Gastroesophageal sphincter (tissue), 3 donors: ENCODE measurements at regions not wholly inside any gene's neighbourhood (a gene's known extent, or its start where the extent isn't known, plus 50 kb on each side); places are given as distances from the start of the nearest gene placed in this dataset.

Experiments used
- EP300 ChIP-seq: sonication (generic); formaldehyde crosslinking; IDR thresholded peaks from one replicate; pipeline ENCODE4 v1.6.1; 2017; ENCODE audit warnings: antibody characterized with exemption, mild to moderate bottlenecking
- POLR2A ChIP-seq, 2 donors: fragments of 450-650 bp; IDR thresholded peaks; one replicate each; pipeline ENCODE4 v1.6.1; 2017; ENCODE audit warnings: antibody characterized with exemption in 2 of 2, mild to moderate bottlenecking in 2 of 2, moderate library complexity in 1 of 2
- POLR2AphosphoS5 ChIP-seq: sonication (generic); formaldehyde crosslinking; IDR thresholded peaks from one replicate; pipeline ENCODE4 v1.6.1; 2017; ENCODE audit warnings: antibody characterized with exemption
- TF ChIP-seq, protein P1 (sequence below), 4 experiments: fragments of 200-600 bp in 2 of 4; fragments of 450-650 bp in 2 of 4; sonication (generic) in 1 of 4; IDR thresholded peaks; one replicate each; pipeline ENCODE4 v1.5.1; 2017 to 2019; ENCODE audit warnings: antibody characterized with exemption in 4 of 4, mild to moderate bottlenecking in 2 of 4, moderate library complexity in 2 of 4

DNA sequence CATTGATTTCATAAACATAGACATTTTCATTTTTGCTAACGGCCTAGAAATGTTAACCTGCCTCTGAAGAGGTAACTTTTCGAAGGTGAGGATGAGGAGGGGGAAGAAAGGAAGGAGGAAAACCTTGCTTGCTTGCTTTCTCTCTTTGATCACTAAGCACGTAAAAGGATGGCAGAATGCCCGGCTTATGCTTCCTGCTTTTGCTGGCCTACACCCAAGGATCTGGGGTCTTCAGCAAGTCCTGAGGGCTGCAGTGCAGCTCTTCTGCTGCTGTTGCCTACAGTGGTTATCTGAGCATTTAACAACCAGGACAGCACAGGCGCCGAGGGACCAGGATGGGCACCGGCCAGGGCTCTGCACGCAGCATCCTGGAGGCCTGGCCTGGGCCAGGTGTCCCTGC lies 150.8 kb upstream of the TAB2 start:
- TF ChIP-seq, protein P1, sequence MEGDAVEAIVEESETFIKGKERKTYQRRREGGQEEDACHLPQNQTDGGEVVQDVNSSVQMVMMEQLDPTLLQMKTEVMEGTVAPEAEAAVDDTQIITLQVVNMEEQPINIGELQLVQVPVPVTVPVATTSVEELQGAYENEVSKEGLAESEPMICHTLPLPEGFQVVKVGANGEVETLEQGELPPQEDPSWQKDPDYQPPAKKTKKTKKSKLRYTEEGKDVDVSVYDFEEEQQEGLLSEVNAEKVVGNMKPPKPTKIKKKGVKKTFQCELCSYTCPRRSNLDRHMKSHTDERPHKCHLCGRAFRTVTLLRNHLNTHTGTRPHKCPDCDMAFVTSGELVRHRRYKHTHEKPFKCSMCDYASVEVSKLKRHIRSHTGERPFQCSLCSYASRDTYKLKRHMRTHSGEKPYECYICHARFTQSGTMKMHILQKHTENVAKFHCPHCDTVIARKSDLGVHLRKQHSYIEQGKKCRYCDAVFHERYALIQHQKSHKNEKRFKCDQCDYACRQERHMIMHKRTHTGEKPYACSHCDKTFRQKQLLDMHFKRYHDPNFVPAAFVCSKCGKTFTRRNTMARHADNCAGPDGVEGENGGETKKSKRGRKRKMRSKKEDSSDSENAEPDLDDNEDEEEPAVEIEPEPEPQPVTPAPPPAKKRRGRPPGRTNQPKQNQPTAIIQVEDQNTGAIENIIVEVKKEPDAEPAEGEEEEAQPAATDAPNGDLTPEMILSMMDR (IDR thresholded peaks at IDR 0.05) = no peak
- no peak for TF ChIP-seq POLR2AphosphoS5
- TF ChIP-seq EP300 = no peak
- no peak for TF ChIP-seq POLR2A (IDR thresholded peaks at IDR 0.05)
